AG04450 (cell line): ENCODE measurements at regions not wholly inside any gene's neighbourhood (a gene's known extent, or its start where the extent isn't known, plus 50 kb on each side); places are given as distances from the start of the nearest gene placed in this dataset.
"Not testable (repeated sequence)": the region's sequence is repeated elsewhere in the genome, so short reads cannot be mapped to it uniquely, and the experiment has no call there.

Experiments
- CTCF ChIA-PET: fragments of 300-600, 350-600 bp; formaldehyde crosslinking; extraction: SDS; loops from one replicate; lab custom pipeline; 2022; ENCODE audit warnings: antibody characterized with exemption, inconsistent platforms; lab: Charles Lee
- POLR2A ChIA-PET: fragments of 350-600 bp; formaldehyde crosslinking; extraction: SDS; loops from one replicate; lab custom pipeline; 2021; ENCODE audit warnings: antibody characterized with exemption, inconsistent platforms; lab: Yijun Ruan, JAX
- DNase-seq: peaks from one replicate; pipeline ENCODE4 v3.0.0-alpha.2; 2011; ENCODE audit warnings: low read depth, low spot score
- H3K27ac ChIP-seq: one replicate; pipeline ENCODE4 v1.5.1; 2012; ENCODE audit warnings: low read depth, low read length, control low read depth
- H3K27me3 ChIP-seq: one replicate; pipeline ENCODE4 v1.6.0; 2012; ENCODE audit warnings: low read length; ENCODE audit not compliant: control insufficient read depth, insufficient read depth
- H3K4me3 ChIP-seq: 2 replicates; pipeline ENCODE4 v1.5.1; 2011; ENCODE audit warnings: mild to moderate bottlenecking, low read depth, low read length, control low read depth
- H3K9me3 ChIP-seq: 2 replicates; pipeline ENCODE4 v1.5.1; 2012; ENCODE audit warnings: low read length; ENCODE audit not compliant: control insufficient read depth, insufficient read depth
- CTCF ChIP-seq: IDR thresholded peaks from 2 replicates; pipeline ENCODE4 v1.5.1; 2011; ENCODE audit warnings: low read depth, low read length, control low read depth, inconsistent platforms

DNA sequence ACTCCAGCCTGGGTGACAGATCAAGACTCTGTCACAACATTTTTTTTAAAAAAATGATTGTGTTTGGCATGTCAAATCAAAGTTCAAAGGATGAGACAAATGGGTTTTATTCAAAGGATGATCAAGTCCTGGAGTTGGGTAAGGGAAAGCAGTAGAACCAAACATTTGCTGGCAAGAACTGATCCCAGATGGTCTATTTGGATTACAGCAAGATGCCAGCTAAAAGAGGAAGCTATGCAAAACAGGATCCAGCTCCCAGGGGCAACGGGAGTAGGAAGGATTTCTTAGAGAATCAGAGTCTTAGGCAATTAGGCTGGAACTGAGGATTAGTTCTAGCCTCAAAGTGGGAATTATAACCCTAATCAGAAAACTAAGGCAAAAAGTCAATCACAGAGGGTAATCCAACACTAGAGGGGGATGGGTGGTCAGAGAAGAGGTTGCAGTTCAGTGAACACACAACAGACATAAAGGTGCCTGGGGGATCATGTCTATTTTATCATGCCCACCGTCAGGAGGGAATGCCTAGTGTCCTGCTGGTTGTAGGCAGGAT, 133.0 kb upstream of the PLS3 start:
- CTCF ChIA-PET, result no interaction called here
- no peak for DNase-seq

GRCh38 chrX:115434834-115435233, 126.1 kb upstream of the PLS3 start:
- CTCF ChIA-PET, H3K27me3 ChIP-seq, H3K9me3 ChIP-seq, H3K4me3 ChIP-seq, POLR2A ChIA-PET, DNase-seq, H3K27ac ChIP-seq: not testable (repeated sequence)

More for the DNA sequence above, 133.0 kb upstream of the PLS3 start:
- no peak for TF ChIP-seq CTCF
- POLR2A ChIA-PET, result no interaction called here
- Histone ChIP-seq H3K4me3 (no peak overlapping the region), H3K9me3 (no peaks in the 10 kb centered on the region), H3K27me3 (no peaks in the 10 kb centered on the region), H3K27ac (no peak overlapping the region)

DNA sequence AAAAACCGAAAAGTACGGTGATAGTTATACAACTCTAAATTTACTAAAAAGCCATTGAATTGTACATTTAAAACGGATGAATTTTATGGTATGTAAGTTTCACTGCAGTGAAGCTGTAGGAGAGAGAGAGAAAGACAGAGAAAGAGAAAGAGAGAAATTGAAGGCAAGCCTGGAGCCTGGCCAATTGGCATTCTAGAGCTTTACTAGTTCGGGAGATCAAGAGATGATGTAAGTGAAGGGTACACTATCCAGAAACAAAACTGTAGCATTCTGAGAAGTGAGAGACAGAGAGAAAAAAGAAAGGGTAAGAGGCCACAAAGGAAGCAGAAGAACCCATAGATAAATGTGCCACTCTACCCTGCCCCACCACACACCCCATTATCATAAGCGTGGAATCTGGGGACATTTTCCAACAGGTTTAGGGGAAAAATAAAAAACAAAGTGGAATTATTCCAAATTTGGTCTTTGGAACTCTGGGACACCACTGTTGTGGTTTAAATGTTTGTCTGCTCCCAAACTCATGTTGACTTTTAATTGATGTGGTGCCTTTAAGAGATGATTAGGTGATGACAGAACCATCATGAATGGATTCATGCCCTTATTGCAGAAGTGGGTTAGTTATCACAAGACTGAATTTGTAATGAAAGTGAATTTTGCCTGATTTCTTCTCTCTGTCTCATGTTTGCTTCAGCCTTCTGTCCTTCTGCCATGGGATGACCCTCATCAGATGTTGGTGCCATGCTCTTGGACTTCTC, 123.0 kb upstream of the PLS3 start:
- TF ChIP-seq CTCF, result no peak
- POLR2A ChIA-PET, result no interaction called here
- CTCF ChIA-PET, result no interaction called here
- no peaks in the 10 kb centered on the region for H3K27me3 ChIP-seq
- no peaks in the 10 kb centered on the region for H3K9me3 ChIP-seq
- no peak overlapping the region for H3K27ac ChIP-seq
- no peak overlapping the region for H3K4me3 ChIP-seq
- DNase-seq, result no peak

GRCh38 chrX:115448146-115448545, 112.8 kb upstream of the PLS3 start:
- Histone ChIP-seq H3K4me3 (no peak overlapping the region), H3K27ac (no peak overlapping the region), H3K9me3 (no peaks in the 10 kb centered on the region), H3K27me3 (no peaks in the 10 kb centered on the region)
- TF ChIP-seq CTCF, result no peak
- DNase-seq, result no peak
- CTCF ChIA-PET, result no interaction called here
- POLR2A ChIA-PET, result no interaction called here

DNA sequence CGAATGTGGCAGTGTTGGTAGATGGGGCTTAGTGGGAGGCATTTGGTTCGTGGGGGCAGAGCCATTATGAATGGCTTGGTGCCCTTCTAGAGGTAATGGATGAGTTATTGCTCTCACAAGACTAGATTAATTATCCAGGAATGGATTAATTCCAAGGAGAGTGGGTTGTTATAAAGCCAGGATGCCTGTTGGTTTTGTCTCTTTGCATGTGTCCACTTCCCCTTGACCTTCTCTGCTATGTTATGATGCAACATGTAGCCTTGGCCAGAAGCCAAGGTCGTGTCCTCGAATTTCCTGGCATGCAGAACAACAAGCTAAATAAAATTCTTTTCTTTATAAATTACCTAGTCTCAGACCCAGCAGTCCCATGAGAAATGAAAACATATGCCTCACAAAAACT, 111.2 kb upstream of the PLS3 start:
- H3K9me3 ChIP-seq, result no peaks in the 10 kb centered on the region
- DNase-seq, result no peak
- no peaks in the 10 kb centered on the region for H3K27me3 ChIP-seq
- ChIA-PET POLR2A (no interaction called here), CTCF (no interaction called here)
- no peak overlapping the region for H3K4me3 ChIP-seq
- TF ChIP-seq CTCF, result no peak
- H3K27ac ChIP-seq, result no peak overlapping the region
